ENCODE measurements at regions not wholly inside any gene's neighbourhood (a gene's known extent, or its start where the extent isn't known, plus 50 kb on each side); places are given as distances from the start of the nearest gene placed in this dataset.

DNA sequence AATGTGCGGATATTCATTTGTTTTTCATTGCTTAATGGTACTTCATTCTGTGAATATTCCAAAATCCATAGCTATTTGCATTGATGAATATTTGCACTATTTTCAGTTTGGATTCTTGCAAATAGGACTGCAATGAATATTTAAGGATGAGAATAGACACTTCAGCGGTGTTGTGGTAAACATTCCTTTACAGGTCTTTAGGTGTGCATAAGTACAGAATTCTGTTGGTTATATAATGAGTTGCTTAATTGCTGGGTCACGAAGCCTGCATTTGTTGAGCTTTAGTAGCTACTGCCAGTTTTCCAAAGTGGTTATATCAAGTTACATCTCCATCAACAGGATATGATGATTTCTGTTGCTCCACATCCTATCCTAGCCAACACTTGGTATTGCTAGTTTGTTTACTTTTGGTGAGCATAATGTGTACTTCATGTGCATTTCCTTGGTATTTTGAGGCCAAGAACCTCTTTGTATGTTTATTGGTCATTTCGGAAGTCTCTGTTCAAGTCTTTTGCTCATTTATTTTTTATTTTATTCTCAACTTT, 64.2 kb upstream of the CYYR1 start:
- POLR2A ChIA-PET: no interaction called here
- CTCF ChIA-PET: no interaction called here
- no peak for DNase-seq (ENCODE audit: low read depth, low spot score)
- TF ChIP-seq CTCF (IDR thresholded peaks at IDR 0.05; ENCODE audit: insufficient read depth, low read length, missing control alignments): no peak
- no peak overlapping the region for H3K4me3 ChIP-seq (ENCODE audit: low read depth, low read length)

DNA sequence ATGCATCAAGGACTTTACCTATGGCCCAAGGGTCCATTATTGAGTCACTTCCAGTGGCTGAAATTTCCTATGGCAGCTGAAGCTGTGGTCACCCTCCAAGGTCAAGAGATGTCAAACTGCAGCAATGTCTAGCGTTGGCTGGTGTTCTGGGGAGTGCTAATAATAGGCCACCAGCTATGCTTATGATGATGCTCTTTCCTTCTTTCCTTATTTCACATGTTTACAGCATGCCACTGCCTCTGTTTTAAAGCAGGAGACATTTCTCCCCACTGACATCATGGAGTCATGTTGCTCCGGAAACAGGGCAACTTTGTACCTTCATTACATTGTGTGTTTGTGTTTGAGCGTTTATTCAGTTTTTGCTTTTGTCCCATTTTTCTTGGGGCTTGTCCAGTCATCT, 62.6 kb upstream of the CYYR1 start:
- H3K4me3 ChIP-seq (ENCODE audit: low read depth, low read length): no peak overlapping the region
- DNase-seq (ENCODE audit: low read depth, low spot score): no peak
- CTCF ChIA-PET: no interaction called here
- POLR2A ChIA-PET: no interaction called here
- TF ChIP-seq CTCF (IDR thresholded peaks at IDR 0.05; ENCODE audit: insufficient read depth, low read length, missing control alignments): no peak

- CTCF ChIA-PET: no interaction called here
- TF ChIP-seq CTCF (IDR thresholded peaks at IDR 0.05; ENCODE audit: insufficient read depth, low read length, missing control alignments): no peak
- H3K4me3 ChIP-seq (ENCODE audit: low read depth, low read length): no peak overlapping the region
- POLR2A ChIA-PET: no interaction called here
- no peak for DNase-seq (ENCODE audit: low read depth, low spot score)
Measured at GRCh38 chr21:26632691-26633090, 59.6 kb upstream of the CYYR1 start.

GRCh38 chr21:26626187-26626586, 53.1 kb upstream of the CYYR1 start:
- POLR2A ChIA-PET: no interaction called here
- no peak for TF ChIP-seq CTCF (IDR thresholded peaks at IDR 0.05; ENCODE audit: insufficient read depth, low read length, missing control alignments)
- no peak overlapping the region for H3K4me3 ChIP-seq (ENCODE audit: low read depth, low read length)
- no peak for DNase-seq (ENCODE audit: low read depth, low spot score)
- CTCF ChIA-PET: no interaction called here

DNA sequence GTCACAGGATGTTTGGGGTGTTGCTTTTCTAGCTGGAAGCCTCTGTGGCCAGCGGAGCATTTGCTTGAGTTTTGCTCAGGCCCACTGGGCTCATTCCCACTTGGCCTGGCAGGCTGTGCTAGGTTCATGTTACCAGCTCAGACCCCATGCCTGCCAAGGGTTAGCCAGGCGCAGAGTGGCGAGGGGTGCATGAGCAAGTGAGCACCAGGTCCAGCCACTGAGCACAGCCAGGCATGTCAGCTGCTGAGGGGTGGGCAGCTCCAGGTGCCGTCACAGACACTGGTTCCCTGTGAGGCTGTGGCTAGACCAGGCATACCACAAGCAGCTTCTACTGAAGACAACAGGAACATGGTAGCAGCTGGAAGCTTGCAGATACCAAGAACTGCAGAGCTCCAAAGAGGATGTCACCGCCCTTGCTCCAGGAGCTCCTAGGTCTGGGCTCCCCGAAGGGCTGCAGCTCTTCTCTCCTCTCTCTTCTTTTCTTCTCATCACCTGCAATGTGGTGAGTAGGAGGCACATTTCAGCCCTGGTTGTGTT, 52.0 kb upstream of the CYYR1 start:
- CTCF ChIA-PET: no interaction called here
- H3K4me3 ChIP-seq (ENCODE audit: low read depth, low read length): no peak overlapping the region
- POLR2A ChIA-PET: no interaction called here
- no peak for DNase-seq (ENCODE audit: low read depth, low spot score)
- no peak for TF ChIP-seq CTCF (IDR thresholded peaks at IDR 0.05; ENCODE audit: insufficient read depth, low read length, missing control alignments)

All from AG04449 (cell line).